ENCODE measurements at regions not wholly inside any gene's neighbourhood (a gene's known extent, or its start where the extent isn't known, plus 50 kb on each side); places are given as distances from the start of the nearest gene placed in this dataset.
A peak's percentile ranks its signal among the peaks of the same experiment; 100 is the strongest.

GRCh38 chr9:90002397-90003271, 397.8 kb downstream of the GADD45G start:
- no peaks in the 10 kb centered on the region for H3K36me3 ChIP-seq (ENCODE audit: control insufficient read depth in 4 of 4, insufficient read depth in 4 of 4, low read length in 4 of 4)
- no peaks in the 10 kb centered on the region for H3K27me3 ChIP-seq (ENCODE audit: control insufficient read depth in 3 of 3, insufficient read depth in 3 of 3, low read length in 2 of 3)
- no peak overlapping the region for H3K9ac ChIP-seq (ENCODE audit: insufficient read depth in 1 of 2, low read length in 2 of 2)
- peaks cover 0 to 3% (median 0%) of the 10 kb centered on the region in 4 donors for H3K9me3 ChIP-seq (ENCODE audit: control insufficient read depth in 4 of 4, insufficient read depth in 3 of 4, low read length in 3 of 4)
- no peak overlapping the region for H3K4me3 ChIP-seq
- no peak overlapping the region for H3K27ac ChIP-seq (ENCODE audit: low read depth in 1 of 2, low read length in 1 of 2)
- TF ChIP-seq CTCF (IDR thresholded peaks at IDR 0.05; ENCODE audit: control extremely low read depth, extremely low read depth): no peak
- H3K4me1 ChIP-seq (ENCODE audit: control insufficient read depth in 5 of 5, insufficient read depth in 5 of 5, low read length in 5 of 5): peaks cover 5 to 40% (median 26%) of the 10 kb centered on the region in 5 donors
- whole genome bisulfite sequencing, 2 donors: 54 to 72% methylated on average over 9 of the region's 9 CpGs
- ATAC-seq (ENCODE audit: insufficient read depth, low FRiP score): no peak
- DNase-seq: peak in 1 of 3 donors; percentile 25

GRCh38 chr9:90005388-90005787, 400.6 kb downstream of the GADD45G start:
- no peak for TF ChIP-seq CTCF (IDR thresholded peaks at IDR 0.05; ENCODE audit: control extremely low read depth, extremely low read depth)
- Histone ChIP-seq H3K4me1 (ENCODE audit: control insufficient read depth in 5 of 5, insufficient read depth in 5 of 5, low read length in 5 of 5) (peaks cover 0 to 27% (median 14%) of the 10 kb centered on the region in 5 donors), H3K27me3 (ENCODE audit: control insufficient read depth in 3 of 3, insufficient read depth in 3 of 3, low read length in 2 of 3) (no peaks in the 10 kb centered on the region), H3K36me3 (ENCODE audit: control insufficient read depth in 4 of 4, insufficient read depth in 4 of 4, low read length in 4 of 4) (no peaks in the 10 kb centered on the region), H3K9me3 (ENCODE audit: control insufficient read depth in 4 of 4, insufficient read depth in 3 of 4, low read length in 3 of 4) (peaks cover 0 to 3% (median 0%) of the 10 kb centered on the region in 4 donors), H3K4me3 (no peak overlapping the region), H3K9ac (ENCODE audit: insufficient read depth in 1 of 2, low read length in 2 of 2) (no peak overlapping the region), H3K27ac (ENCODE audit: low read depth in 1 of 2, low read length in 1 of 2) (no peak overlapping the region)
- 93 to 96% methylated on average over 3 of the region's 3 CpGs for WGBS, 2 donors
- DNase-seq (no peak), ATAC-seq (ENCODE audit: insufficient read depth, low FRiP score) (no peak)

- Histone ChIP-seq H3K27me3 (ENCODE audit: control insufficient read depth in 3 of 3, insufficient read depth in 3 of 3, low read length in 2 of 3) (no peaks in the 10 kb centered on the region), H3K36me3 (ENCODE audit: control insufficient read depth in 4 of 4, insufficient read depth in 4 of 4, low read length in 4 of 4) (no peaks in the 10 kb centered on the region), H3K4me1 (ENCODE audit: control insufficient read depth in 5 of 5, insufficient read depth in 5 of 5, low read length in 5 of 5) (peaks cover 0 to 7% (median 2%) of the 10 kb centered on the region in 5 donors), H3K27ac (ENCODE audit: low read depth in 1 of 2, low read length in 1 of 2) (peak overlapping the region in 1 of 2 donors; percentile 71), H3K9ac (ENCODE audit: insufficient read depth in 1 of 2, low read length in 2 of 2) (no peak overlapping the region), H3K4me3 (no peak overlapping the region), H3K9me3 (ENCODE audit: control insufficient read depth in 4 of 4, insufficient read depth in 3 of 4, low read length in 3 of 4) (peaks cover 0 to 3% (median 0%) of the 10 kb centered on the region in 4 donors)
- no peak for TF ChIP-seq CTCF (IDR thresholded peaks at IDR 0.05; ENCODE audit: control extremely low read depth, extremely low read depth)
- DNase-seq: no peak
- no peak for ATAC-seq (ENCODE audit: insufficient read depth, low FRiP score)
- WGBS, 2 donors: 81 to 88% methylated on average over 11 of the region's 11 CpGs
These were observed 403.0 kb downstream of the GADD45G start for GRCh38 chr9:90007516-90008440.
